ENCODE measurements at regions not wholly inside any gene's neighbourhood (a gene's known extent, or its start where the extent isn't known, plus 50 kb on each side); places are given as distances from the start of the nearest gene placed in this dataset.
A peak's percentile ranks its signal among the peaks of the same experiment; 100 is the strongest.

- DNase-seq, result no peak
Measured at GRCh38 chr10:128465697-128466096, 339.5 kb upstream of the MKI67 start.

GRCh38 chr10:128466831-128467371, 340.7 kb upstream of the MKI67 start:
- no peak for DNase-seq

DNA sequence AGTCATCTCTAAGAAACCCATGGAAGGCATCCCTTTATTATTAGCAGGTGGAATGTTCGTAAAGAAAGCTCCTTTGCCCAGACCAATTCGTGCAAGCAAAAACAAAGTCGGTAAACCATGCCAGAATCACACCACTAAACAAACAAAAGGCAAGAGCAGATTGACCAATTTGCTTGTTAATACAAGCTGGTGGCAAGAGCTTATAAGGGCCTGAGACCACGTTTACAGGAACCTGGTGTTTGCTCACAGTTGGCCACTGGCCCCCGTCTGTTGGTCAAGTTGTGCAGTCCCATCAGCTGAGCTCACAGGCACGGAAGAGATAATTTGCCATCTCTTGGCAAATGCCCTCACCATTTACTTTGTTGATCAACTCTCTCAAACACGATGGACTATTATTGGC, 342.2 kb upstream of the MKI67 start:
- DNase-seq, result no peak

DNA sequence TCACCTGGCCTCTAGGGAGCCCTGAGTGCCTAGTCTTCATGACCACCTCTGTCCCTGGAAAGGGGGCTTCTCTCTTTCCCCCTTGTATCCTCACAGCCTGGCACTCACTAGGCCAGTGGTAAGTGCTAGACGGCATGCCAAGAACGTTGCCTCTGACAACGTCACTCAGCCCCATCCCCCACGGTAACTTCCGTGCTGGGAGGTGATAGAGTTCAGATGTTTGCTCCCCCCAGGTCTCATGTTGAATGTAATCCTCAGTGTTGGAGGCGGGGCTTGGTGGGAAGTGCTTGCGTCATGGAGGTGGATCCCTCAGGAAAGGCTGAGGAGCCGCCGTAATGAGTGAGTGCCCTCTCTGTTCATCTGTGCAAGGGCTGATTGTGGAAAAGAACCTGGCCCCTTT, 343.3 kb upstream of the MKI67 start:
- no peak for DNase-seq

DNA sequence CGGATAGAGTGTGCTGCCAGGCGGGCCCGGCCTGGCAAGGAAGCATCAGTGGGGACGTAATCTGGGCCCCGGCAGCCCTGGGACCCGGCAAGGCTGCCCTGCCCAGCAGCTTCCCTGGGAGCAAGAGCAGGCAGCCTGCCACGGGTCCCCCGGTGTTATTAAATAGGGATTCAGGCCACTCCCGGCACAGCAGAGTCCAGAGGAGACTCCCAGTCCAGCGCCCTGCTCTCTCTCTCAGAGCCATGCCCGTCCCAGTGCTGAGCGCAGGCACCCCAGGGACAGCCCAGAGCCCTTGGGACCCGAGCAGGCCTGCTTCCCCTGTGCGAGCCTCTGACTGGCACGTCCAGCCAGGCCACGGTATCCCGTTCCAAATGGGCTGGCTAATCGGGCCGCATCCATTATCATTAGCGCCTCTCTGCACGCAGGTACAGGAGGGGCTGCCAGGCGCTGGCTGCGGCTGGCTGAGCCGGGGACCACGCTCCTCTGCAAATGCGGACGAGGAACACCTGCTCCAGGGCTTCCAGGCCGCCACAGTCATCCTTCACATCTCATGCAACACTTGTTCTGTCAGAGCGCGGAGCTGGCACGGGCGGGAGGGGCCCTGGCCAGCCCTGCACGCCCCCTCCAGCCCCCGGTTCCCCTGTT, 344.2 kb upstream of the MKI67 start:
- DNase-seq, result no peak

- DNase-seq, result no peak
Measured at GRCh38 chr10:128471151-128471550, 344.9 kb upstream of the MKI67 start.

DNA sequence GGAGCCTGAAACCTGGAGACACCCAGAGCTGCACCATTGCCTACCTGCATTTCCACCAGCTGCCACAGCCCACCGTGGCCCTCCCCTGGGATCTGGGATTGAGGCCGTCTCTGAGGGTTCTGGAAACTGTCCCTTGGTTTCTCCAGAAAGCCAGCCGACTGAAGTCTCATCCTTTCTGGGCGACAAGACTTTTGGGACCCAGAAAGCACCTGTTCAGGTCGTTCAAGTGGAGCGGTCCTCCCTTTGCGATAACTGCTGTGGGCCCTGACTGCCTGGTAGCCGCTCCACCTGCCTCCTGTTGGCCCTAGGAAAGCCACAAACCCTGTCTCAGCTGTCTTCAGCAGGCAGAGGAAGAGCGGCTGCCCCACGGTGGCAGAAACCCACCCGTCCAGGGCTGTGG, 346.0 kb upstream of the MKI67 start:
- no peak for DNase-seq

DNA sequence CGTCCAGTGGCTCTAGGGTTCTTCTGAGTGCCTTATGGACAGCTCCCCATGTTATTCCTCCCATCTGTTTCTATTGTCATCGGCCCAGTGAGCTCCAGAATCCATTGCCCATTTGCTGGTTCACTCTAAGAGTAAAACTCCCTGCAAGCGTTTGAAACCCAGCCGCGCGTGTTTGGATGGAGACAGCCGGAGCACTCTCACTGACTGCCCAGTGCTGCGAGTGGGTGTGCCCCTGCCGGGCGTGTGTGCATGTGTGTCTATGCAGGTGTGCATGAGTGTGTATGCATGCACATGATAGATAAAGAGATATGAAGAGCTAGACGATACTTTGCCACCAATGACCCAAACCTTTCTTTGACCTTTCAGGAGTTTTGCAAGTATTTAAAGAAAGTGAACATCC, 347.2 kb upstream of the MKI67 start:
- no peak for DNase-seq

- DNase-seq, result peak in 1 of 3 donors; percentile 6
Measured at GRCh38 chr10:128473911-128474310, 347.7 kb upstream of the MKI67 start.

DNA sequence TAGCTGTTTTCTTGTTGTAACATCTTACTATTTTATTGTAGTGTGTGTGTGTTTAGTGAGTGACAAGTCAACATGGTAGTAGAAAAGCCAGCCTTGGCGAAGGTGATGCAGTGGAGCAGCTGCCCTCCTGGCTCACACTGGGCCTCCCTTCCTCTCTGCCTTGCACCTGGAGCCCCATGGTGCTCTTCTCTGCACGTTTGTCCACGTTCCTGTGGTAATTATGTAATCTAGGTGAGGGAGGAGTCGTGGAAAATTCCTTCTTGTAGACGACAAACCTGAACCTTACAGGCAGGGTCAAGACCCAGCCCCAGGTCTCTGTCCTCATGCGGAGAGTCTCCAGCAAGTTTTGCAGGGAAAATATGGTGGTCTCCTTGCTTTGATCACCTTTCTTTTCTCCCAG, 348.3 kb upstream of the MKI67 start:
- no peak for DNase-seq

DNA sequence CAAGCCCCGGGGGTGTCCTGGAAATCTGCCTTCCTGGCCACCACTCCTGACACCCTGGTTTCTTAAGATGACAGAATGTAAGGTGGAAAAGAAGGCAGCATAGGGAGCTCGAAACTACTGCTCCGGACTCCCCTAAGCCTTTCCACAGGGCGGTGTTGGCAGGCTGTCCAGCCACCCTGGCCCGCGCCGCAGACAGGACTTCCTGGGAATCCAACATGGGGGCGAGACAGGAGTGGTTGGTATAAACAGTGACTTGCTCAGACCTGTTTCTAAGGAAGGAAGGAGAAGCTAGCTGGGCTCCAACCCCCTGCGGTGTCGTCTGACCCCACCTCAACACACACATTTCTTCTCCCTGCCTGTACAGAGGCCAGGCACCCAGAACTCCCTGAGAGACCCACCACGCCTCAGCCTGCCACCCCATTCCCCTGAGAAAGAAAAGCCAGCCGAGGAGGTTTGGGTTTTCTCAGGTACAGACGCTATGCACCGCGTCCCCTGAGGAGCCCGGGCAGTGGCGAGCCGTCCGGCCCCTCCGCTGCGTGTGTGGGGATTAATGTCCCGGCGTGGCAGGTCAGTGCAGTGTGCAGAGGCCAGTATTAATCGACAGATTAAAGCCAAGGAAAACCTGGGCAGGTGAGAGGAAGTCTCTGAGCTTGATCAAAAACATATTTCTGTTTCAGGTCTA, 349.6 kb upstream of the MKI67 start:
- peak in 1 of 3 donors; percentile 10 for DNase-seq

DNA sequence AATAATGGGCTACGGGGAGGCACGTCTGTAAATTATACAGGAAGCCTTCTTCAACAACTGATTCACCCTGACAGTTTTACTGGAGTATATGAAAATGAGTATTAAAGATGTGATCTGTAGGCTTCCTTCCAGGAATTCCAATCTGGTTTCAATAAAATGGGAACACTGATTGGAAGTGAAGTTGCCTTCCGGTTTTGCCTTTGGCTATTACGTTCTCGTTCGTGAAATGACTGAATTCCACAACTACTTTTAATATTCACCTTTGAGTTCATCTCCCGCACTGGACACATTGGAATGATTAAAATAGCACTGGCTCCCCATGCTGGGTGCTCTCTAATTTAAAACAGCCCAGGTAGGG, 350.1 kb upstream of the MKI67 start:
- DNase-seq, result peak; percentile 32 to 86 (median 75)

GRCh38 chr10:128476845-128477244, 350.6 kb upstream of the MKI67 start:
- DNase-seq, result peak in 2 of 3 donors; percentile 15 to 36

- peak in 1 of 3 donors; percentile 47 for DNase-seq
Measured at GRCh38 chr10:128480601-128481000, 354.4 kb upstream of the MKI67 start.

DNA sequence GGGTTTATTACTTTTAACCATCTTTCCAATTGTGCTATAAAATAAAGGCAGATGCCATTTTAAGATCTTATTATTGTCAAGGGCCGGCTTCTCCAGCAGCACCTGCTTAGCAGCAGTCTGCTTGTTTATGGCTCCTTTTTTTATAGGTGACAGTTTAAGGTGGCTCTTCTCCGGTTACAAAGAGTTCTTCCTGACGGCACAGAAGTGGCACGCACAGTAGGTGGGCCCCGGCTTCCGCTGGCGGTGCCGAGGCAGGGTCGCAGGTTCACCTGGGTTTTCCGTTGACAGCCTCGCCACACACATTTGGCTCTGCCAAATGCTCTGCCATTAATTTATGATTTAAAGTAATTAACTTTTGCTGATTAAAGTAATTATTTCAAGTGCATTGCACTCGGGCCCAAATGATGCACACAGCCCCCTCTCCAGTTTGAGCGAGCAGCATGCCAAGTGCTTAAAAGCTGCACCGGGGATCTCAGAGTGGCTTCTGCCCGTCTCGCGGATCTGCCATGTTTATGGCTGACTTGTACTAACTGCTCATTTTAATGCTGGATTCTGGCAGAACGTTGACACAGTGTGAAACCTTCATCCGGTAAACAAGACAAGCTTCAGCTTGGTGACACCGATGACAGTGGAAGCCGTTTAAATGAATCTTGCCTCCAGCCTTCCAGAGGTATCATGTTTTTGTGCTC, 355.1 kb upstream of the MKI67 start:
- DNase-seq, result no peak

- DNase-seq, result no peak
Measured at GRCh38 chr10:128482052-128482451, 355.8 kb upstream of the MKI67 start.

DNA sequence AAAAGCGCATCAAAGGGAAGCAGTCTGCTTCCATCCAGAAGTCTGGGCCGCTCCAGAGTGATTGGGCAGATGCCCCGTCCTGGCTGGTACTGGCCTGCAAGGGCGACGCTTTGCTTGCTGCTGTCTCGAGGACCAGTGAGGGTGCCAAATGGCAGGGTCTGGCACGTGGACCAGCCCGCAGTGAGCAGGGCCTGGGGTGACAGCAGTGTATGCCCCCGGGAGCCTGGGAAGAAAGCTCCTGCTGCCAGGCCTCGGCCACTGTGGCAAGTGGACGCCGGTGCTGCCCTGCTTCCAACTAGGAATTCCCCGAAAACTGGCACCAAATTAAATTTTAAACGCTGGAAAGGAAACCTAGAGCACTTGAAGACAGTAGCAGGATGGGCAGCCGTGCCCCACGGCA, 357.0 kb upstream of the MKI67 start:
- DNase-seq, result no peak

DNA sequence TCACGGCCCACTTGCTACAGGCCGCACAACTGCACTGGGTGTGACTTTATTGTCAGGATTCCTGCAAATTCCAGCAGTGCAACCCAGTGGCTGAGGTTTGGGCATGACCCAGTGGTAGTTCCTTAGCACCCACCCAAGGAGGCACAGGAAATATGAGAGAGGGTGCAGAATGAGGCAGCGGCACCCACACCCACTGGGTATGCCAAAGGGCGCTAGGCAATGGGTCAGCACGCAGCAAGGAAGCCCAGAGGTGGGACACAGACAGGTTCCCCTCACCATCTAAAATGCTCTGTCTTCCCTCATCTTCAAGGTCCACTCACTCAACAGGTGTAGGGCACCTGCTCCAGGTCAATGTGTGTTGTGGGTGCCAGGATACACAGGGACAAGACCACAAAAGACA, 357.8 kb upstream of the MKI67 start:
- no peak for DNase-seq

DNA sequence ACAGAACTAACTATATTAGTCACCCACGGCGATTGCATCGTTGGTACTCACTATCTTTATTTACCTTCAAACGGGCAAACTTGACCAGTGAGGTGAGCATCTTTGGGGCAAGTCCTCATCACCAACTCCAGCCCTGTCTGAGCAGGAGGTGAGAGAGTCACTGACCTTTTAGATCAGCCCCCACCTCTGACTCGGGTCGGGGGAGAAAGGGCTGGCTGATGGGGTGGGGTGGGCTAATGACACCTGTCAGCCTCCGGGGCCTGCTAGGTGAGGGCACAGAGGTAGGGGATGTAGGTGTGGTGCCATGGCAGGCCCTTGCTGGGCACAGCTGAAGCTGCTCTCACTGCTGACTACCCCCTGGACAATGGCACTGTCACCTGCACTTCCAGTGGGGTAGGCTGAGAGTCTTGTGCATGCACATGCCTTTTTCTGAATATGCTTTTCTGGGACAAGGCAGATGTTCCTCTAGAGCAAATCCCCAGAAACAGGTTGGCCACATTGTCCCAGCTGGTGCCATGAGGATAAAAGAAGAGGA, 359.5 kb upstream of the MKI67 start:
- no peak for DNase-seq

- DNase-seq, result peak; percentile 28 to 54 (median 36)
Measured at GRCh38 chr10:128487517-128487916, 361.3 kb upstream of the MKI67 start.

- DNase-seq, result no peak
Measured at GRCh38 chr10:128489324-128490247, 363.4 kb upstream of the MKI67 start.

DNA sequence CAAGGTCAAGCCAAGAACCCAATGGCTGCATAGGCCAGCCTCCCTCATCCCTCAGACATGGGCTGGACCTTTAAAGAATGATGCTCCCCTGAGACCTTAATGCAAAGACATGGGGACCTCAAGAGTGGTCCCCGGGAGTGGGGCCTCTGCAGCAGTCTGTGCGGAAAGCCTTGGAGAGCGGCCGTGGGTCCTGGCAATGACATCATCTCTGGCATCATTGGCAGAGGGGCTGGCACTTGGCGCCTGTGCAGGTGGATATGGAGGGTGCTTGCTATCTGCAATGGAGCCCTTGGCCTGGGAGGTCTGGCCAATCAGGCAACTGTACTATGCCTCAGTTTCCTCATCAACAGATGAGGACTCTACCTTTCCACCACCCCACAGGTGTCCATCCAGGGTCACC, 365.5 kb upstream of the MKI67 start:
- no peak for DNase-seq

Data from muscle of back (tissue), 3 donors.